ENCODE measurements at regions not wholly inside any gene's neighbourhood (a gene's known extent, or its start where the extent isn't known, plus 50 kb on each side); places are given as distances from the start of the nearest gene placed in this dataset.

GRCh38 chr13:84249463-84249862 is 367.2 kb upstream of the SLITRK1 start:
- no peak for DNase-seq
- no peaks in the 10 kb centered on the region for H3K36me3 ChIP-seq
- no peak overlapping the region for H3K4me3 ChIP-seq
- WGBS, 3 donors = 80 to 81% (median 80%) methylated on average over 3 of the region's 3 CpGs
- no peaks in the 10 kb centered on the region for H3K9me3 ChIP-seq
- no peak overlapping the region for H3K27ac ChIP-seq
- H3K4me1 ChIP-seq (ENCODE audit: insufficient read depth) = no peaks in the 10 kb centered on the region
- TF ChIP-seq POLR2A (IDR thresholded peaks at IDR 0.05) = no peak
- TF ChIP-seq CTCF (IDR thresholded peaks at IDR 0.05) = no peak
- TF ChIP-seq EP300 (IDR thresholded peaks at IDR 0.05) = no peak
- intact Hi-C loops (cut with DNase I) = no loop called here
- no peaks in the 10 kb centered on the region for H3K27me3 ChIP-seq

- Histone ChIP-seq H3K27ac (no peak overlapping the region), H3K9me3 (no peaks in the 10 kb centered on the region), H3K4me1 (ENCODE audit: insufficient read depth) (no peaks in the 10 kb centered on the region), H3K36me3 (no peaks in the 10 kb centered on the region), H3K4me3 (no peak overlapping the region), H3K27me3 (no peaks in the 10 kb centered on the region)
- DNase-seq = no peak
- intact Hi-C loops (cut with DNase I) = no loop called here
- TF ChIP-seq CTCF (IDR thresholded peaks at IDR 0.05) (no peak), EP300 (IDR thresholded peaks at IDR 0.05) (no peak), POLR2A (IDR thresholded peaks at IDR 0.05) (no peak)
- WGBS, 3 donors = 70 to 85% (median 77%) methylated on average over 1 of the region's 1 CpG
These were observed 361.1 kb upstream of the SLITRK1 start for GRCh38 chr13:84243340-84243739.

GRCh38 chr13:84239032-84239431 is 356.8 kb upstream of the SLITRK1 start:
- no peaks in the 10 kb centered on the region for H3K36me3 ChIP-seq
- 93 to 95% (median 93%) methylated on average over 1 of the region's 1 CpG for WGBS, 3 donors
- H3K27ac ChIP-seq = no peak overlapping the region
- H3K4me1 ChIP-seq (ENCODE audit: insufficient read depth) = no peaks in the 10 kb centered on the region
- no peaks in the 10 kb centered on the region for H3K9me3 ChIP-seq
- TF ChIP-seq CTCF (IDR thresholded peaks at IDR 0.05) = no peak
- TF ChIP-seq EP300 (IDR thresholded peaks at IDR 0.05) = no peak
- no peak for TF ChIP-seq POLR2A (IDR thresholded peaks at IDR 0.05)
- H3K27me3 ChIP-seq = no peaks in the 10 kb centered on the region
- DNase-seq = no peak
- no peak overlapping the region for H3K4me3 ChIP-seq
- intact Hi-C loops (cut with DNase I) = no loop called here

- Histone ChIP-seq H3K9me3 (no peaks in the 10 kb centered on the region), H3K4me1 (ENCODE audit: insufficient read depth) (no peaks in the 10 kb centered on the region), H3K4me3 (no peak overlapping the region), H3K27ac (no peak overlapping the region), H3K27me3 (no peaks in the 10 kb centered on the region), H3K36me3 (no peaks in the 10 kb centered on the region)
- intact Hi-C loops (cut with DNase I) = no loop called here
- DNase-seq = no peak
- 34 to 66% (median 37%) methylated on average over 1 of the region's 1 CpG for WGBS, 3 donors
- TF ChIP-seq EP300 (IDR thresholded peaks at IDR 0.05) (no peak), CTCF (IDR thresholded peaks at IDR 0.05) (no peak), POLR2A (IDR thresholded peaks at IDR 0.05) (no peak)
These were observed 356.1 kb upstream of the SLITRK1 start for GRCh38 chr13:84238381-84238780.

- intact Hi-C loops (cut with DNase I) = no loop called here
- no peaks in the 10 kb centered on the region for H3K36me3 ChIP-seq
- no peaks in the 10 kb centered on the region for H3K9me3 ChIP-seq
- no peaks in the 10 kb centered on the region for H3K27me3 ChIP-seq
- TF ChIP-seq CTCF (IDR thresholded peaks at IDR 0.05) = no peak
- no peak for TF ChIP-seq POLR2A (IDR thresholded peaks at IDR 0.05)
- no peak for TF ChIP-seq EP300 (IDR thresholded peaks at IDR 0.05)
- no peak overlapping the region for H3K27ac ChIP-seq
- H3K4me1 ChIP-seq (ENCODE audit: insufficient read depth) = no peaks in the 10 kb centered on the region
- no peak for DNase-seq
- 32 to 47% (median 38%) methylated on average over 3 of the region's 3 CpGs for WGBS, 3 donors
- H3K4me3 ChIP-seq = no peak overlapping the region
These were observed 354.9 kb upstream of the SLITRK1 start for GRCh38 chr13:84237143-84237542.
